ENCODE measurements at regions not wholly inside any gene's neighbourhood (a gene's known extent, or its start where the extent isn't known, plus 50 kb on each side); places are given as distances from the start of the nearest gene placed in this dataset.
"Not testable (repeated sequence)": the region's sequence is repeated elsewhere in the genome, so short reads cannot be mapped to it uniquely, and the experiment has no call there.

DNA sequence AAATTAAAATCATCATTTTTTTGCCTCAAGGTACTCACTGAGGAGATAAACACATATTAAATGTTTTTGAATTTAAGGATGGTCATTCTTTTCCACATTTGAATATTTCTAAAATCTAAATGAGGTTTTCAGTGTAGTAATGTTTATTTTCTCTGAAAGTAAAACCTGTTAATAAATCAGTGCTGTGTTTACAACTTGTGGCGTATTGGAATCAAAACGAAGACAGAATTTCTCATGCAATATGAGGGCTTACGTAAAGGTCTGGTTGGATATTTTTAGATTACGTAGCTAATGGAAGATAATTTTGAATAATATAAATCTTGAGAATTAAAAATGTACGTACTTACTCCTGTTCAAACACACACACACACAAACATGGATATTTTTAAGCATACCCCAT lies 106.8 kb upstream of the LUZP2 start:
- Histone ChIP-seq H3K4me1 (ENCODE audit: control insufficient read depth, insufficient read depth, low read length) (no peaks in the 10 kb centered on the region), H3K27me3 (ENCODE audit: control insufficient read depth, insufficient read depth, low read length) (no peaks in the 10 kb centered on the region), H3K4me3 (ENCODE audit: low read length) (no peak overlapping the region), H3K9ac (ENCODE audit: low read length) (no peak overlapping the region), H3K9me3 (ENCODE audit: control insufficient read depth, low read length) (no peaks in the 10 kb centered on the region), H3K36me3 (ENCODE audit: control insufficient read depth, insufficient read depth, low read length) (no peaks in the 10 kb centered on the region)

DNA sequence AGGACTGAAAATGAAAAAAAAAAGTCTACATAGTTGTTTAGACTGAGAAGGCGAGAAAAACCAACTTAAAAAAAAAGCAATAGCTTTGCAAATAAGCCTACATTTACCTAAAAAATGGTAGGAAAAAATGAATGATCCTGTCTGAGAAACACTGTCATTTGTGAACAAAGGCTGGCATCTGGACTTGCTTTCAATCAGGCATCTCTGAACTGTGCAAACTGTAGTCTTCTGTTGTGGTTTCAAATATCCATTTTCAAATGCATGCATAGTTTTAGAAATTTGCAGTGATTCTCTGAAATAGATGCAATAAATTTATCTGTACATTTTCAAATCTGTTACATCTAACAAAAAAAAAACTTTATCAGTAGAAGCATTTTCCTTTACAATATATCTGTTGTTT lies 106.1 kb upstream of the LUZP2 start:
- Histone ChIP-seq H3K4me3 (ENCODE audit: low read length) (no peak overlapping the region), H3K27me3 (ENCODE audit: control insufficient read depth, insufficient read depth, low read length) (no peaks in the 10 kb centered on the region), H3K4me1 (ENCODE audit: control insufficient read depth, insufficient read depth, low read length) (no peaks in the 10 kb centered on the region), H3K9me3 (ENCODE audit: control insufficient read depth, low read length) (no peaks in the 10 kb centered on the region), H3K9ac (ENCODE audit: low read length) (no peak overlapping the region), H3K36me3 (ENCODE audit: control insufficient read depth, insufficient read depth, low read length) (no peaks in the 10 kb centered on the region)

DNA sequence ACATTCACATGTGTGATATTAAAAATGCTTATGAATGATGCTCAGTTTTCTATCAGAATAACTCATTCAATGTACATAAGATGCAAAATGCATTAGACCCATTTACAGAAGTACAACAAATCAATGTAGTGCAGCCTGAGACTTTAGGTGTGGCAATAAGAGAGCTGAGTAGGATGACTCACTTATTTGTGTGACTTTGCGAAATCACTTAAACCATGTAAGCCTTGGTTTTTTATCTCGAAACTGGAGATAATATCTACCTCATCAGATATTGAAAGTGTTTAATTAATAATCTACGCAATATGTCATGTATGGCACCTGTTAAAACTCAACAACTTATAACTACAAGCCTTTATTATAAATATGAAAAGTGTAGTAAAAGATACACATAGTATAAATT lies 105.7 kb upstream of the LUZP2 start:
- H3K9ac ChIP-seq (ENCODE audit: low read length): no peak overlapping the region
- no peaks in the 10 kb centered on the region for H3K4me1 ChIP-seq (ENCODE audit: control insufficient read depth, insufficient read depth, low read length)
- H3K27me3 ChIP-seq (ENCODE audit: control insufficient read depth, insufficient read depth, low read length): no peaks in the 10 kb centered on the region
- H3K9me3 ChIP-seq (ENCODE audit: control insufficient read depth, low read length): no peaks in the 10 kb centered on the region
- no peak overlapping the region for H3K4me3 ChIP-seq (ENCODE audit: low read length)
- no peaks in the 10 kb centered on the region for H3K36me3 ChIP-seq (ENCODE audit: control insufficient read depth, insufficient read depth, low read length)

DNA sequence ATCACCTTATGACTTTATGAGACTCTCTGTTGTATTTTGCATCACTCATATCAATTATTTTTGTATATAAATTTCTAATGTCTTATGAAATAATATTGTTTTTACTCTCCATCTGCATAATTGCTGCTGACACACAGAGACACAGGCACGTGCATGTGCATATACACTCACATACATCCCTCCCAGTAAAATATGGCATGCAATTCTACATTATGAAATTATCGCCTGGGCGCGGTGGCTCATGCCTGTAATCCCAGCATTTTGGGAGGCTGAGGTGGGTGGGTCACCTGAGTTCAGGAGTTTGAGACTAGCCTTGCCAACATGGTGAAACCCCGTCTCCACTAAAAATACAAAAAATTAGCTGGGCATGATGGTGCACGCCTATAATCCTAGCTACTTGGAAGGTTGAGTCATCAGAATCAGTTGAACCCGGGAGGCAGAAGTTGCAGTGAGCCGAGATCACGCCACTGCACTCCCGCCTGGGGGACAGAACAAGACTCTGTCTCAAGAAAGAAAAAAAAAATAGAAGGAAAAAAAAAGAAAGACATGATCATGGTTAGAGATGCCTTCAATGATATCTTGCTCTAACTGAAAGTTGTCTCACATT lies 96.7 kb upstream of the LUZP2 start:
- Histone ChIP-seq H3K27me3 (ENCODE audit: control insufficient read depth, insufficient read depth, low read length) (no peaks in the 10 kb centered on the region), H3K9me3 (ENCODE audit: control insufficient read depth, low read length) (no peaks in the 10 kb centered on the region), H3K4me3 (ENCODE audit: low read length) (no peak overlapping the region), H3K4me1 (ENCODE audit: control insufficient read depth, insufficient read depth, low read length) (no peaks in the 10 kb centered on the region), H3K36me3 (ENCODE audit: control insufficient read depth, insufficient read depth, low read length) (no peaks in the 10 kb centered on the region), H3K9ac (ENCODE audit: low read length) (no peak overlapping the region)

DNA sequence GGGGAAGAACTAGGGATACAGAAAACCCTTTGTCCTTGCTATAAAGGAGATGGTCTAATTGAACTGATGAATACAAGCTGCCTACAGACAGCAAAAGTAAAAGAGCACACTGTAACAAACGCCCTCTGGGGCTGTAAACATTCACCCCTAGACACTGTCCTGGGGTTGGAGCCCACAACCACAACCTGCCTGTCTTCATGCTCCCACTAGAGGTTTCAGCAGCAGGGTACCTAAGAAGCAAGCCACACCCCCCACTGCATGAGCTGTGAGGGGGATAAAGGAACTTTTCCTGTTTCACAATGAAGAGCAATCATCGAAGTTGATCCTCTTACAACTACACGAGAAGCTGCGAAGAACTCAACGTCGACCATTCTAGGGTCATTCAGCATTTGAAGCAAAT lies 90.5 kb upstream of the LUZP2 start:
- no peaks in the 10 kb centered on the region for H3K27me3 ChIP-seq (ENCODE audit: control insufficient read depth, insufficient read depth, low read length)
- H3K36me3 ChIP-seq (ENCODE audit: control insufficient read depth, insufficient read depth, low read length): no peaks in the 10 kb centered on the region
- H3K9me3 ChIP-seq (ENCODE audit: control insufficient read depth, low read length): no peaks in the 10 kb centered on the region
- H3K4me1 ChIP-seq (ENCODE audit: control insufficient read depth, insufficient read depth, low read length): no peaks in the 10 kb centered on the region
- no peak overlapping the region for H3K4me3 ChIP-seq (ENCODE audit: low read length)
- no peak overlapping the region for H3K9ac ChIP-seq (ENCODE audit: low read length)

DNA sequence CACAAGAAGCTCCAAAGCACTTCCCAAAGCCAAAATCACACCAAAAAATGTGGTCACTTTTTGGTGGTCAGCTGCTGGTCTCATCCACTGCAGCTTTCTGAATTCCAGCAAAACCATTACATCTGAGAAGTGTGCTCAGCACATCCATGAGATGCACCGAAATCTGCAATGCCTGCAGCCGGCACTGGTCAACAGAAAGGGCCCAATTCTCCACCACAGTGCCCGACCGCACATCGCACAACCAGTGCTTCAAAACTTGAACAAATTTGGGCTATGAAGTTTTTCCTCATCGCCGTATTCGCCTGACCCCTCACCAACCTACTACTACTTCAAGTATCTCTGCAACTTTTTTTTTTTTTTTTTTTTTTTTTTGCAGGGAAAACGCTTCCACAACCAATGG lies 89.9 kb upstream of the LUZP2 start:
- H3K4me3 ChIP-seq (ENCODE audit: low read length): no peak overlapping the region
- H3K4me1 ChIP-seq (ENCODE audit: control insufficient read depth, insufficient read depth, low read length): no peaks in the 10 kb centered on the region
- no peaks in the 10 kb centered on the region for H3K9me3 ChIP-seq (ENCODE audit: control insufficient read depth, low read length)
- H3K9ac ChIP-seq (ENCODE audit: low read length): no peak overlapping the region
- no peaks in the 10 kb centered on the region for H3K36me3 ChIP-seq (ENCODE audit: control insufficient read depth, insufficient read depth, low read length)
- no peaks in the 10 kb centered on the region for H3K27me3 ChIP-seq (ENCODE audit: control insufficient read depth, insufficient read depth, low read length)

DNA sequence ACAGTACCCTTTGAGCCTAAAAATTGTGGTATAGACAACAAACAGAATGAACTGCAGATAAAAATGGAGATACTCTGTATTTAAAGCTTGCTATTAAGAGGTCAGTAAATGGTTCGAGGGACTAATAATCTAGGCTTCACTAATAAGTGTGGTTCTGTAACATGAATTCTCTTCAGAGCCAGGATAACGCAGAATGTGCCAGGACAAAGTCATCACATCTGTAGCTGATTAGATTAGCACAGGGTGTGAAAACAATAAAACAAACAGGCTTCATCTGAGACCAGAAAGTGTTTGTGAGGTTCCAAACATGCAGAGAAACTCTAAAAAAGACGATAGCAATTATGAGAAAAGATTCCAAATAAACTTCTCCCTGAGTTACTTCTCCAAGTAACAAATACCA lies 89.1 kb upstream of the LUZP2 start:
- Histone ChIP-seq H3K27me3 (ENCODE audit: control insufficient read depth, insufficient read depth, low read length) (no peaks in the 10 kb centered on the region), H3K4me3 (ENCODE audit: low read length) (no peak overlapping the region), H3K4me1 (ENCODE audit: control insufficient read depth, insufficient read depth, low read length) (no peaks in the 10 kb centered on the region), H3K9ac (ENCODE audit: low read length) (no peak overlapping the region), H3K36me3 (ENCODE audit: control insufficient read depth, insufficient read depth, low read length) (no peaks in the 10 kb centered on the region), H3K9me3 (ENCODE audit: control insufficient read depth, low read length) (no peaks in the 10 kb centered on the region)

DNA sequence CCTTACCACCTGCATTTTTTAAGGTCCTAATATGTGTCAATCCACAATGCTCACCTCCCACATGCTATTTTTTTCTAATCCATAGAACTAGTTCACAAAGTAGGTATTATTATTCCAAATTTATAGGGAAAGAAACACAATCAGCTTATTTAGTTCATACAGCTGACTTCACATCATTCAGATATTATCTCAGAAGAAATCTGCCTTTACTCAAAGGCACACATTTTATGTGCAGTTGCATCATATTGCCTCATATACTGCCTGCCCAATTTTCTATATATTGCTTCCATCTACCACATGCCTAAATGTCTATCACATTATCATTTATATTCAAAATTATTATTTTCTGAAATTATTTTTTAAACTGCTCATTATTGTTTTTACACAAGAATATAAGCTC lies 88.7 kb upstream of the LUZP2 start:
- H3K27me3 ChIP-seq (ENCODE audit: control insufficient read depth, insufficient read depth, low read length): no peaks in the 10 kb centered on the region
- H3K9ac ChIP-seq (ENCODE audit: low read length): no peak overlapping the region
- no peaks in the 10 kb centered on the region for H3K4me1 ChIP-seq (ENCODE audit: control insufficient read depth, insufficient read depth, low read length)
- H3K9me3 ChIP-seq (ENCODE audit: control insufficient read depth, low read length): no peaks in the 10 kb centered on the region
- H3K36me3 ChIP-seq (ENCODE audit: control insufficient read depth, insufficient read depth, low read length): no peaks in the 10 kb centered on the region
- H3K4me3 ChIP-seq (ENCODE audit: low read length): no peak overlapping the region

DNA sequence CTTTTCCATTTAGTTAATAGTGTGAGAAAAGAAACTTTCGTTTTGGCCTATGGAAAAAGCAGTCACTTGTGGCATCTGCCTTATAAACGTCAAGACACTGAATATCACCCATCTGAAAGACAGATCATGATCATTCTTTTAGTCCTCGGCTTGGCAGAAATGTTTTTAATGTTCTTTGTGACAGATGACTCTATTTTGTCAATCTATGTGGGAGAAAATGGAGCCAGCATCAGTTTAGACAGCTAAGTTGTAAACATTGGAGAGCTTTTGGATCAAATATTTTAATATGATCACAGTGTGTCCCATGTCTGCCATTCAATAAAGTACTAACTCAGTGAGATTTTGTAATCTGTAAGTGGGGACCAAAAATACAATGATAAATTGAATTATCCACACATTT lies 85.1 kb upstream of the LUZP2 start:
- Histone ChIP-seq H3K4me1 (ENCODE audit: control insufficient read depth, insufficient read depth, low read length) (no peaks in the 10 kb centered on the region), H3K9me3 (ENCODE audit: control insufficient read depth, low read length) (no peaks in the 10 kb centered on the region), H3K9ac (ENCODE audit: low read length) (no peak overlapping the region), H3K4me3 (ENCODE audit: low read length) (no peak overlapping the region), H3K27me3 (ENCODE audit: control insufficient read depth, insufficient read depth, low read length) (no peaks in the 10 kb centered on the region), H3K36me3 (ENCODE audit: control insufficient read depth, insufficient read depth, low read length) (no peaks in the 10 kb centered on the region)

DNA sequence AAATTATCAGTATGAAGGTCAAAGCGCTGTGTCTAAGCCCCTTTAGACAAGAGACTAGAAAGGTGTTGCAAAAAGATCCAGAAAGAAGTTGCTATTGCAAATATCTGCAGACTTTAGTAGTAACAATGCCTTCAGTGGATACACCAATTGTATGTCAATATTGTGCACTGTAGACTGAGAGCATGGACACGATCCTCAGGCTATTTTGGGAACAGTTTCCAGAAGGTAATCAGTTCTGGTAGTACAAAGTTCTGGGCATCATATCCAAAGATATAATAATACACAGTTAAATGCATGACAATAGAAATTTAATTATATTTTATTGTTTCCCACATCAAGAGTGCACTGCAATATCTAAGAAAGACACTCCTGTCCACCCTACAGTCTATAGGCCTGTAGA lies 84.1 kb upstream of the LUZP2 start:
- Histone ChIP-seq H3K4me3 (ENCODE audit: low read length) (no peak overlapping the region), H3K9me3 (ENCODE audit: control insufficient read depth, low read length) (no peaks in the 10 kb centered on the region), H3K36me3 (ENCODE audit: control insufficient read depth, insufficient read depth, low read length) (no peaks in the 10 kb centered on the region), H3K4me1 (ENCODE audit: control insufficient read depth, insufficient read depth, low read length) (no peaks in the 10 kb centered on the region), H3K27me3 (ENCODE audit: control insufficient read depth, insufficient read depth, low read length) (no peaks in the 10 kb centered on the region), H3K9ac (ENCODE audit: low read length) (no peak overlapping the region)

DNA sequence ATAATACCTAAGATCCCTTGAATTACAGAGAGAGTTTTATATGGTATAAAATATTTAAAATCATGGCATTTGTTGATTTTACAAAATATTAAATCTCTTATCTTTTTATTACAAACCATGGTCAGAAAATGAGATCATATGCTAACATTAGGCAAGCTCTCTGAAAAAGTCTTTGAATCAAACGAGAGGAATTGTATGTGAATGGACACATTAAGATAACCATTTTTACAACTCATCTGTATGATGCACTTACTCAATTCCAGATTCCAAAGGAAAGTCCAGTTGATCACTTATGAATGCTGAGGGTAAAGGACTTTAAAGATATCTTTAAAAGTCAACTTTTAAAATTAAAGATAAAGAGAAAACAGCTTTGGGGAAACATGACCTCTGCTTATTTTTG lies 83.5 kb upstream of the LUZP2 start:
- Histone ChIP-seq H3K4me3 (ENCODE audit: low read length) (no peak overlapping the region), H3K27me3 (ENCODE audit: control insufficient read depth, insufficient read depth, low read length) (no peaks in the 10 kb centered on the region), H3K4me1 (ENCODE audit: control insufficient read depth, insufficient read depth, low read length) (no peaks in the 10 kb centered on the region), H3K36me3 (ENCODE audit: control insufficient read depth, insufficient read depth, low read length) (no peaks in the 10 kb centered on the region), H3K9ac (ENCODE audit: low read length) (no peak overlapping the region), H3K9me3 (ENCODE audit: control insufficient read depth, low read length) (no peaks in the 10 kb centered on the region)

DNA sequence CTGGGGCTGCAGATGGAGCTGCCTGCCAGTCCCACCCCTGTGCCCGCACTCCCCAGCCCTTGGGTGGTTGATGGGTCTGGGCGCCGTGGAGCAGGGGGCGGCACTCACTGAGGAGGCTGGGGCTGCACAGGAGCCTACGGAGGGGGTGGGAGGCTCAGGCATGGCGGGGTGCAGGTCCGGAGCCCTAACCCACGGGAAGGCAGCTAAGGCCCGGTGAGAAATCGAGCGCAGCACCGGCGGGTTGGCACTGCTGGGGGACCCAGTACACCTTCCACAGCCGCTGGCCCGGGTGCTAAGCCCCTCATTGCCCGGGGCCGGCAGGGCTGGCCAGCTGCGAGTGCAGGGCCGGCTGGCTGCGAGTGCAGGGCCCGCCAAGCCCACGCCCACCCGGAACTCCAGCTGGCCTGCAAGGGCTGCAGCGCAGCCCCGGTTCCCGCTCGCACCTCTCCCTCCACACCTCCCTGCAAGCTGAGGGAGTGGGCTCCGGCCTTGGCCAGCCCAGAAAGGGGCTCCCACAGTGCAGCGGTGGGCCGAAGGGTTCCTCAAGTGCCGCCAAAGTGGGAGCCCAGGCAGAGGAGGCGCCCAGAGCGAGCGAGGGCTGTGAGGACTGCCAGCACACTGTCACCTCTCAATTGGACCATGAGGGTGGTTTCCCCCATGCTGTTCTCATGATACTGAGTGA lies 80.8 kb upstream of the LUZP2 start:
- H3K4me3 ChIP-seq (ENCODE audit: low read length); H3K9me3 ChIP-seq (ENCODE audit: control insufficient read depth, low read length); H3K36me3 ChIP-seq (ENCODE audit: control insufficient read depth, insufficient read depth, low read length); H3K4me1 ChIP-seq (ENCODE audit: control insufficient read depth, insufficient read depth, low read length); H3K27me3 ChIP-seq (ENCODE audit: control insufficient read depth, insufficient read depth, low read length); H3K9ac ChIP-seq (ENCODE audit: low read length): not testable (repeated sequence)

DNA sequence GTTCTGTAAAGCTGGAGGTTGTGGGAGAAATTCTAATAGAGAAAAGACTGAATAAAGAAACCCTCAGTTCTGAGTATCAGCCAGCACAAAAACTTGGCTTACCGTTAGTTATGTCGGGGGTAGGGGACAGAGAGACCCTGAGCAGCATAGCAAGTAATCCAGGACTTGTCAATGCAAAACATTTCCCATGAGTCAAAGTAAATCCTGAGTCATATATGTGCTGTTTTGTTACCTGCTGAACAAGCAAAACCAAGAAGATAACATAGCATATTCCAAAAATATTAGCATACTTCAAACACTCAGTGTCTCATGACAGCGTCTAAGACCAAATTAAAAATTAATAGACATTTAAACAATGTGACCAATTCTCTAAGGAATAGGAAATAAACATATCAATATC lies 75.1 kb upstream of the LUZP2 start:
- Histone ChIP-seq H3K36me3 (ENCODE audit: control insufficient read depth, insufficient read depth, low read length) (no peaks in the 10 kb centered on the region), H3K9me3 (ENCODE audit: control insufficient read depth, low read length) (no peaks in the 10 kb centered on the region)

More for the DNA sequence above, 75.1 kb upstream of the LUZP2 start:
- H3K4me3 ChIP-seq (ENCODE audit: low read length): no peak overlapping the region
- H3K4me1 ChIP-seq (ENCODE audit: control insufficient read depth, insufficient read depth, low read length): no peaks in the 10 kb centered on the region
- no peak overlapping the region for H3K9ac ChIP-seq (ENCODE audit: low read length)
- no peaks in the 10 kb centered on the region for H3K27me3 ChIP-seq (ENCODE audit: control insufficient read depth, insufficient read depth, low read length)

Data from mucosa of stomach (tissue), 1 donor.